Muscle of leg (tissue), 3 donors: ENCODE measurements at regions not wholly inside any gene's neighbourhood (a gene's known extent, or its start where the extent isn't known, plus 50 kb on each side); places are given as distances from the start of the nearest gene placed in this dataset.
A peak's percentile ranks its signal among the peaks of the same experiment; 100 is the strongest.
"Not testable (repeated sequence)": the region's sequence is repeated elsewhere in the genome, so short reads cannot be mapped to it uniquely, and the experiment has no call there.

Source experiments
- DNase-seq: peaks from one replicate; pipeline ENCODE4 v3.0.0; 2013
- H3K27ac ChIP-seq: one replicate; pipeline ENCODE4 v1.5.1; 2013; ENCODE audit warnings: mild to moderate bottlenecking, low read length, control low read depth
- H3K27me3 ChIP-seq: one replicate; pipeline ENCODE4 v1.6.1; 2013; ENCODE audit warnings: low read length; ENCODE audit not compliant: control insufficient read depth, insufficient read depth
- H3K36me3 ChIP-seq: one replicate; pipeline ENCODE4 v1.6.1; 2013; ENCODE audit warnings: low read length; ENCODE audit not compliant: control insufficient read depth, insufficient read depth
- H3K4me1 ChIP-seq: one replicate; pipeline ENCODE4 v1.6.1; 2013; ENCODE audit warnings: low read length; ENCODE audit not compliant: control insufficient read depth, insufficient read depth
- H3K4me3 ChIP-seq: one replicate; pipeline ENCODE4 v1.5.1; 2013; ENCODE audit warnings: low read length, control low read depth
- H3K9me3 ChIP-seq: replicated peaks from 2 replicates; pipeline ENCODE4 v1.6.1; 2013; ENCODE audit warnings: low read depth, low read length; ENCODE audit not compliant: control insufficient read depth
- WGBS: methylation state at CpG from one replicate; pipeline ENCODE4 v1.1.5; 2013; ENCODE audit warnings: missing lambda C conversion rate; ENCODE audit not compliant: insufficient coverage; 5-methylcytosine and 5-hydroxymethylcytosine counted together

GRCh38 chr1:194469282-194469681, 1282.9 kb upstream of the B3GALT2 start:
- no peaks in the 10 kb centered on the region for H3K9me3 ChIP-seq
- H3K36me3 ChIP-seq, result no peaks in the 10 kb centered on the region
- no peak overlapping the region for H3K4me3 ChIP-seq
- H3K27me3 ChIP-seq, result no peaks in the 10 kb centered on the region
- no peak for DNase-seq
- no peak overlapping the region for H3K27ac ChIP-seq
- H3K4me1 ChIP-seq, result no peaks in the 10 kb centered on the region
- WGBS, result no CpG with 5 or more reads among the region's 1 CpG

GRCh38 chr1:194466706-194467105, 1280.3 kb upstream of the B3GALT2 start:
- no peaks in the 10 kb centered on the region for H3K27me3 ChIP-seq
- no peaks in the 10 kb centered on the region for H3K4me1 ChIP-seq
- no peaks in the 10 kb centered on the region for H3K36me3 ChIP-seq
- H3K27ac ChIP-seq, result no peak overlapping the region
- no peak for DNase-seq
- WGBS, result 32% methylated on average over 4 of the region's 4 CpGs
- H3K9me3 ChIP-seq, result no peaks in the 10 kb centered on the region
- no peak overlapping the region for H3K4me3 ChIP-seq

- Histone ChIP-seq H3K36me3 (no peaks in the 10 kb centered on the region), H3K27me3 (no peaks in the 10 kb centered on the region), H3K27ac (no peak overlapping the region), H3K4me3 (no peak overlapping the region), H3K4me1 (no peaks in the 10 kb centered on the region), H3K9me3 (no peaks in the 10 kb centered on the region)
- no peak for DNase-seq
- WGBS, result no CpG with 5 or more reads among the region's 2 CpGs
Observed at GRCh38 chr1:194447636-194448035, 1261.2 kb upstream of the B3GALT2 start.

GRCh38 chr1:194445244-194445643, 1258.8 kb upstream of the B3GALT2 start:
- Histone ChIP-seq H3K27me3 (no peaks in the 10 kb centered on the region), H3K4me3 (no peak overlapping the region), H3K4me1 (no peaks in the 10 kb centered on the region), H3K27ac (no peak overlapping the region), H3K36me3 (no peaks in the 10 kb centered on the region), H3K9me3 (no peaks in the 10 kb centered on the region)
- DNase-seq, result no peak
- no CpG with 5 or more reads among the region's 2 CpGs for WGBS

- Histone ChIP-seq H3K27ac (no peak overlapping the region), H3K4me1 (no peaks in the 10 kb centered on the region), H3K4me3 (no peak overlapping the region), H3K9me3 (no peaks in the 10 kb centered on the region), H3K36me3 (no peaks in the 10 kb centered on the region), H3K27me3 (no peaks in the 10 kb centered on the region)
- WGBS, result no CpG with 5 or more reads among the region's 9 CpGs
- peak; percentile 1 for DNase-seq
Observed at GRCh38 chr1:194442901-194443575, 1256.6 kb upstream of the B3GALT2 start.

- Histone ChIP-seq H3K36me3 (no peaks in the 10 kb centered on the region), H3K9me3 (no peaks in the 10 kb centered on the region), H3K4me3 (no peak overlapping the region), H3K27me3 (no peaks in the 10 kb centered on the region), H3K27ac (no peak overlapping the region), H3K4me1 (no peaks in the 10 kb centered on the region)
- WGBS, result 69% methylated on average over 2 of the region's 2 CpGs
- DNase-seq, result no peak
Observed at GRCh38 chr1:194437135-194437534, 1250.7 kb upstream of the B3GALT2 start.

- H3K4me1 ChIP-seq, result no peaks in the 10 kb centered on the region
- DNase-seq, result no peak
- H3K9me3 ChIP-seq, result no peaks in the 10 kb centered on the region
- WGBS, result 88% methylated on average over 7 of the region's 21 CpGs
- H3K4me3 ChIP-seq, result no peak overlapping the region
- no peaks in the 10 kb centered on the region for H3K36me3 ChIP-seq
- no peak overlapping the region for H3K27ac ChIP-seq
- H3K27me3 ChIP-seq, result no peaks in the 10 kb centered on the region
Observed at GRCh38 chr1:194431121-194431520, 1244.7 kb upstream of the B3GALT2 start.

GRCh38 chr1:194420706-194421105, 1234.3 kb upstream of the B3GALT2 start:
- no peaks in the 10 kb centered on the region for H3K27me3 ChIP-seq
- H3K9me3 ChIP-seq, result peaks cover 10% of the 10 kb centered on the region
- H3K27ac ChIP-seq, result no peak overlapping the region
- no peaks in the 10 kb centered on the region for H3K4me1 ChIP-seq
- no peak for DNase-seq
- 82% methylated on average over 4 of the region's 4 CpGs for WGBS
- no peaks in the 10 kb centered on the region for H3K36me3 ChIP-seq
- H3K4me3 ChIP-seq, result no peak overlapping the region

- 77% methylated on average over 1 of the region's 1 CpG for WGBS
- Histone ChIP-seq H3K4me1 (no peaks in the 10 kb centered on the region), H3K27me3 (no peaks in the 10 kb centered on the region), H3K9me3 (peaks cover 10% of the 10 kb centered on the region), H3K27ac (no peak overlapping the region), H3K4me3 (no peak overlapping the region), H3K36me3 (no peaks in the 10 kb centered on the region)
- DNase-seq, result no peak
Observed at GRCh38 chr1:194419721-194420120, 1233.3 kb upstream of the B3GALT2 start.

GRCh38 chr1:194410756-194411155, 1224.3 kb upstream of the B3GALT2 start:
- DNase-seq, result no peak
- no peaks in the 10 kb centered on the region for H3K36me3 ChIP-seq
- H3K4me3 ChIP-seq, result no peak overlapping the region
- H3K9me3 ChIP-seq, result no peaks in the 10 kb centered on the region
- no peaks in the 10 kb centered on the region for H3K4me1 ChIP-seq
- H3K27ac ChIP-seq, result no peak overlapping the region
- no peaks in the 10 kb centered on the region for H3K27me3 ChIP-seq
- WGBS, result no CpG with 5 or more reads among the region's 1 CpG

- H3K4me1 ChIP-seq, H3K36me3 ChIP-seq, H3K27ac ChIP-seq, H3K9me3 ChIP-seq, H3K27me3 ChIP-seq, DNase-seq, H3K4me3 ChIP-seq: not testable (repeated sequence)
- WGBS, result 0% methylated on average over 1 of the region's 2 CpGs
Observed at GRCh38 chr1:194407238-194407637, 1220.8 kb upstream of the B3GALT2 start.
